ENCODE measurements at regions not wholly inside any gene's neighbourhood (a gene's known extent, or its start where the extent isn't known, plus 50 kb on each side); places are given as distances from the start of the nearest gene placed in this dataset.

DNA sequence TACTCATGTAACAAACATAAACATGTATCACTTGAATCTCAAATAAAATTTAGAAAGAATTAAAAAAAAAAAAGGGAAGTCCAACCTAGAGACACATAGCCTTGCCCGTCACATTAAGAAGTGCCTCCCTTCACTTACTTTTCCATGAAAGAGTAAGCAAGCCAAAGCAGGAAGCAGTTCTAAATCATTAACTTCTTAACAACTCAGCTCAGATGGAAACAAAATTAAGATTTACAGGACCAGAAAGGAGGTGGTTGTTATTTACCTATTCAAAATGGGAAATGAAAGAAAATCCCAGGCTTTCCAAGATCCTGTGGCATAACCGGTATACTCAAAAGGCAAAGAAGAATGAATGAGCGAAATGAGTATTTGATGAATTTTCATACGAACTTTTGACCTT lies 258.6 kb upstream of the DCN start:
- Histone ChIP-seq H3K9ac (ENCODE audit: insufficient read depth in 1 of 2, low read length in 2 of 2) (no peak overlapping the region), H3K36me3 (ENCODE audit: control insufficient read depth in 4 of 4, insufficient read depth in 4 of 4, low read length in 4 of 4) (no peaks in the 10 kb centered on the region), H3K9me3 (ENCODE audit: control insufficient read depth in 4 of 4, insufficient read depth in 3 of 4, low read length in 3 of 4) (no peaks in the 10 kb centered on the region), H3K27ac (ENCODE audit: low read depth in 1 of 2, low read length in 1 of 2) (no peak overlapping the region), H3K27me3 (ENCODE audit: control insufficient read depth in 3 of 3, insufficient read depth in 3 of 3, low read length in 2 of 3) (no peaks in the 10 kb centered on the region), H3K4me3 (no peak overlapping the region), H3K4me1 (ENCODE audit: control insufficient read depth in 5 of 5, insufficient read depth in 5 of 5, low read length in 5 of 5) (peaks cover 0 to 16% (median 3%) of the 10 kb centered on the region in 5 donors)
- ATAC-seq (ENCODE audit: insufficient read depth, low FRiP score) (no peak), DNase-seq (no peak)
- TF ChIP-seq, protein P1, sequence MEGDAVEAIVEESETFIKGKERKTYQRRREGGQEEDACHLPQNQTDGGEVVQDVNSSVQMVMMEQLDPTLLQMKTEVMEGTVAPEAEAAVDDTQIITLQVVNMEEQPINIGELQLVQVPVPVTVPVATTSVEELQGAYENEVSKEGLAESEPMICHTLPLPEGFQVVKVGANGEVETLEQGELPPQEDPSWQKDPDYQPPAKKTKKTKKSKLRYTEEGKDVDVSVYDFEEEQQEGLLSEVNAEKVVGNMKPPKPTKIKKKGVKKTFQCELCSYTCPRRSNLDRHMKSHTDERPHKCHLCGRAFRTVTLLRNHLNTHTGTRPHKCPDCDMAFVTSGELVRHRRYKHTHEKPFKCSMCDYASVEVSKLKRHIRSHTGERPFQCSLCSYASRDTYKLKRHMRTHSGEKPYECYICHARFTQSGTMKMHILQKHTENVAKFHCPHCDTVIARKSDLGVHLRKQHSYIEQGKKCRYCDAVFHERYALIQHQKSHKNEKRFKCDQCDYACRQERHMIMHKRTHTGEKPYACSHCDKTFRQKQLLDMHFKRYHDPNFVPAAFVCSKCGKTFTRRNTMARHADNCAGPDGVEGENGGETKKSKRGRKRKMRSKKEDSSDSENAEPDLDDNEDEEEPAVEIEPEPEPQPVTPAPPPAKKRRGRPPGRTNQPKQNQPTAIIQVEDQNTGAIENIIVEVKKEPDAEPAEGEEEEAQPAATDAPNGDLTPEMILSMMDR (IDR thresholded peaks at IDR 0.05; ENCODE audit: control extremely low read depth, extremely low read depth) = no peak
- 88 to 93% methylated on average over 4 of the region's 4 CpGs for WGBS, 2 donors

GRCh38 chr12:91434081-91434480 lies 251.5 kb upstream of the DCN start:
- H3K4me1 ChIP-seq (ENCODE audit: control insufficient read depth in 5 of 5, insufficient read depth in 5 of 5, low read length in 5 of 5) = peaks cover 0 to 34% (median 5%) of the 10 kb centered on the region in 5 donors
- ATAC-seq (ENCODE audit: insufficient read depth, low FRiP score) = no peak
- 78 to 80% methylated on average over 1 of the region's 1 CpG for WGBS, 2 donors

DNA sequence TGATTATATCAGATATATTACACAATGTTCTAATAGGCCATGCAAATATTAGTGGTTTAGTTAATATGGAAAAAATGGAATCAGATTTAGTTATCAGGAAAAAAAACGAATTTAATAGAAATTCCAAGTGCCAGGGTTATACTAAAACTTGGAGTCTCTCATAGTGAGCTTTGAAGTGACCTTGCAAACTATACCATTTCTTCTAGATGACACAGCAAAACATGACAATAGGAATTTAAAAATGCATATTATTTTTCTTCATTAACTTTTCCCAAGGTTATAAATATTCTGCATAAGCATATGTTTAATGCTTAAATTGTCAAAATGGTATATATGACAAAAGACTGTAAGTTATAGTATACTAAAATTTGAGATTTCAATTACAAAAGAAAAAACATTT lies 250.1 kb upstream of the DCN start:
- ATAC-seq (ENCODE audit: insufficient read depth, low FRiP score) (no peak), DNase-seq (no peak)
- no peak overlapping the region for H3K4me3 ChIP-seq
- H3K9me3 ChIP-seq (ENCODE audit: control insufficient read depth in 4 of 4, insufficient read depth in 3 of 4, low read length in 3 of 4) = no peaks in the 10 kb centered on the region
- no peak overlapping the region for H3K9ac ChIP-seq (ENCODE audit: insufficient read depth in 1 of 2, low read length in 2 of 2)
- TF ChIP-seq, protein P1 (IDR thresholded peaks at IDR 0.05; ENCODE audit: control extremely low read depth, extremely low read depth) = no peak
- no peak overlapping the region for H3K27ac ChIP-seq (ENCODE audit: low read depth in 1 of 2, low read length in 1 of 2)
- peaks cover 0 to 40% (median 5%) of the 10 kb centered on the region in 5 donors for H3K4me1 ChIP-seq (ENCODE audit: control insufficient read depth in 5 of 5, insufficient read depth in 5 of 5, low read length in 5 of 5)
- H3K36me3 ChIP-seq (ENCODE audit: control insufficient read depth in 4 of 4, insufficient read depth in 4 of 4, low read length in 4 of 4) = no peaks in the 10 kb centered on the region
- H3K27me3 ChIP-seq (ENCODE audit: control insufficient read depth in 3 of 3, insufficient read depth in 3 of 3, low read length in 2 of 3) = no peaks in the 10 kb centered on the region
- WGBS, 2 donors = 76 to 81% methylated on average over 1 of the region's 1 CpG

More at GRCh38 chr12:91434081-91434480, 251.5 kb upstream of the DCN start:
- Histone ChIP-seq H3K9ac (ENCODE audit: insufficient read depth in 1 of 2, low read length in 2 of 2) (no peak overlapping the region), H3K27ac (ENCODE audit: low read depth in 1 of 2, low read length in 1 of 2) (no peak overlapping the region), H3K27me3 (ENCODE audit: control insufficient read depth in 3 of 3, insufficient read depth in 3 of 3, low read length in 2 of 3) (no peaks in the 10 kb centered on the region), H3K4me3 (no peak overlapping the region), H3K36me3 (ENCODE audit: control insufficient read depth in 4 of 4, insufficient read depth in 4 of 4, low read length in 4 of 4) (no peaks in the 10 kb centered on the region), H3K9me3 (ENCODE audit: control insufficient read depth in 4 of 4, insufficient read depth in 3 of 4, low read length in 3 of 4) (no peaks in the 10 kb centered on the region)
- no peak for DNase-seq
- TF ChIP-seq, protein P1 (IDR thresholded peaks at IDR 0.05; ENCODE audit: control extremely low read depth, extremely low read depth) = no peak

DNA sequence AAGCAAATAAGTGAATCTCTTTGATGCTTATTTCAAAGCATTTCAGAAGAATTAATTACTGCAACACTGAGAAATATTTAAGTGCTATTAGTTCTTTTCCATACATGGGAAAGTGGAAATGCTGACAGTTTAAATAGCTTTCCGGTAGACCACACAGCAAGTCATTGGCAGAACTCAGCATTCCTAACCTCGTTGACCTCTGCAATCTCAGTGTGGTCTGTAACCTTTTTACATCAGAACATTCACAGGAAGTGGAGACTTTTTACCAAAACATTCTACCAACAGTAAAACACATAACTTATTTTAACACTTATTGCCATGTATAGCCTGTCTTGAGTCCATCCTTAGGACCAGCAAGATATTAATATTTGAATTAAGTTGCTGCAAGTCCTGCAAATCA lies 249.5 kb upstream of the DCN start:
- Histone ChIP-seq H3K9me3 (ENCODE audit: control insufficient read depth in 4 of 4, insufficient read depth in 3 of 4, low read length in 3 of 4) (no peaks in the 10 kb centered on the region), H3K4me3 (no peak overlapping the region), H3K36me3 (ENCODE audit: control insufficient read depth in 4 of 4, insufficient read depth in 4 of 4, low read length in 4 of 4) (no peaks in the 10 kb centered on the region), H3K9ac (ENCODE audit: insufficient read depth in 1 of 2, low read length in 2 of 2) (no peak overlapping the region), H3K4me1 (ENCODE audit: control insufficient read depth in 5 of 5, insufficient read depth in 5 of 5, low read length in 5 of 5) (peaks cover 0 to 40% (median 5%) of the 10 kb centered on the region in 5 donors), H3K27me3 (ENCODE audit: control insufficient read depth in 3 of 3, insufficient read depth in 3 of 3, low read length in 2 of 3) (no peaks in the 10 kb centered on the region), H3K27ac (ENCODE audit: low read depth in 1 of 2, low read length in 1 of 2) (no peak overlapping the region)
- ATAC-seq (ENCODE audit: insufficient read depth, low FRiP score) (no peak), DNase-seq (peak; percentile 83 to 96 (median 95))
- TF ChIP-seq, protein P1 (IDR thresholded peaks at IDR 0.05; ENCODE audit: control extremely low read depth, extremely low read depth) = no peak
- WGBS, 2 donors = 34 to 60% methylated on average over 2 of the region's 2 CpGs
